Loucy (cell line): ENCODE measurements at regions not wholly inside any gene's neighbourhood (a gene's known extent, or its start where the extent isn't known, plus 50 kb on each side); places are given as distances from the start of the nearest gene placed in this dataset.

Experiments used
- EZH2phosphoT487 ChIP-seq: fragments of 200-600 bp; IDR thresholded peaks from 2 replicates; pipeline ENCODE4 v1.6.1; 2018; ENCODE audit warnings: antibody characterized with exemption, mild to moderate bottlenecking, moderate library complexity, borderline replicate concordance
- TF ChIP-seq, protein P1 (sequence below): fragments of 200-600 bp; sonication (generic); conservative IDR thresholded peaks from 2 replicates; pipeline ENCODE4 v1.5.1; 2014; ENCODE audit warnings: mild to moderate bottlenecking, antibody characterized with exemption, low read length

- no peak for TF ChIP-seq EZH2phosphoT487
- TF ChIP-seq, protein P1, sequence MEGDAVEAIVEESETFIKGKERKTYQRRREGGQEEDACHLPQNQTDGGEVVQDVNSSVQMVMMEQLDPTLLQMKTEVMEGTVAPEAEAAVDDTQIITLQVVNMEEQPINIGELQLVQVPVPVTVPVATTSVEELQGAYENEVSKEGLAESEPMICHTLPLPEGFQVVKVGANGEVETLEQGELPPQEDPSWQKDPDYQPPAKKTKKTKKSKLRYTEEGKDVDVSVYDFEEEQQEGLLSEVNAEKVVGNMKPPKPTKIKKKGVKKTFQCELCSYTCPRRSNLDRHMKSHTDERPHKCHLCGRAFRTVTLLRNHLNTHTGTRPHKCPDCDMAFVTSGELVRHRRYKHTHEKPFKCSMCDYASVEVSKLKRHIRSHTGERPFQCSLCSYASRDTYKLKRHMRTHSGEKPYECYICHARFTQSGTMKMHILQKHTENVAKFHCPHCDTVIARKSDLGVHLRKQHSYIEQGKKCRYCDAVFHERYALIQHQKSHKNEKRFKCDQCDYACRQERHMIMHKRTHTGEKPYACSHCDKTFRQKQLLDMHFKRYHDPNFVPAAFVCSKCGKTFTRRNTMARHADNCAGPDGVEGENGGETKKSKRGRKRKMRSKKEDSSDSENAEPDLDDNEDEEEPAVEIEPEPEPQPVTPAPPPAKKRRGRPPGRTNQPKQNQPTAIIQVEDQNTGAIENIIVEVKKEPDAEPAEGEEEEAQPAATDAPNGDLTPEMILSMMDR, result no peak
These were observed 186.8 kb upstream of the RND3 start for GRCh38 chr2:150674283-150674682.
